ENCODE measurements at regions not wholly inside any gene's neighbourhood (a gene's known extent, or its start where the extent isn't known, plus 50 kb on each side); places are given as distances from the start of the nearest gene placed in this dataset.

DNA sequence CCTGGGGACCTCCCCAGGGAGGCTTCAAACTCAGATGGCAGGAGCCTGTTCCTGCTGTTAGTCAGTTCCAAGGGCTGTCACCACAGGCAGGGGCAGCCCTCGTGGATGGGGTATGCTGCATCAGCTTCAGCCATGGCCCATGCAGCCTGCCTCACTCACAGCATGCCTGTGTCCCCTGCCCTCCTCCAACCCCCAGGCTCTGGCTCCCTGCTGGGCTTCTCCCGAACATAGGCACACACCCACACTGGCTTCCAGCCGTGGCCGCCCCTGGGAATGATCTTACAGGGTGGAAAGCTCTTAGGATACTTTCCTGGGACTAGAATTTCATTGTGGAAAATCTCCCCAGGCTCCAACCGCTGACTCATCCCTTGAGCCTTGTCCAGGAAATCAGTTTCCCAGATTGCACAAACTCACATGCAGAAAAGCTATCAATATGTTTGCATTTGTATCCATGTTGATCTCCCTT is 163.8 kb downstream of the SEC61B start:
- no peak overlapping the region for H3K4me3 ChIP-seq
- H3K4me2 ChIP-seq: no peak overlapping the region
- CTCF ChIA-PET: no interaction called here
- POLR2A ChIA-PET: no interaction called here
- no peak for DNase-seq (ENCODE audit: low read depth in 1 of 2, low spot score in 1 of 2)
- ATAC-seq: peak; percentile 20 to 43; a peak in 1 of 6 replicates
- no peak for FAIRE-seq
- WGBS (ENCODE audit: missing lambda C conversion rate): 5% methylated on average over 5 of the region's 5 CpGs
- TF ChIP-seq KDM1A (IDR thresholded peaks at IDR 0.05; ENCODE audit: low read depth) (no peak), TFCP2L1 (CRISPR knock-in tag; IDR thresholded peaks at IDR 0.05) (no peak), HEYL (CRISPR knock-in tag; IDR thresholded peaks at IDR 0.05) (no peak), MAZ (IDR thresholded peaks at IDR 0.05; ENCODE audit: borderline replicate concordance, low read depth, low read length) (no peak), CHD4 (IDR thresholded peaks at IDR 0.05; ENCODE audit: borderline replicate concordance) (no peak), EHMT2 (IDR thresholded peaks at IDR 0.05; ENCODE audit: low read depth) (no peak), RCOR1 (IDR thresholded peaks at IDR 0.05; ENCODE audit: low read depth, low read length) (no peak), HOXB13 (CRISPR knock-in tag; IDR thresholded peaks at IDR 0.05; ENCODE audit: low read depth) (no peak), FOSB (CRISPR knock-in tag; IDR thresholded peaks at IDR 0.05) (no peak), KDM5A (IDR thresholded peaks at IDR 0.05) (no peak), ESRRA (IDR thresholded peaks at IDR 0.05; ENCODE audit: borderline replicate concordance, low read length) (no peak), SREBF2 (IDR thresholded peaks at IDR 0.05) (no peak), NFE2L2 (conservative IDR thresholded peaks at IDR 0.05; ENCODE audit: low read length) (no peak), ZNF302 (CRISPR knock-in tag; IDR thresholded peaks at IDR 0.05) (no peak), POLR2AphosphoS2 (conservative IDR thresholded peaks at IDR 0.05; ENCODE audit: low read length) (no peak), JUN (IDR thresholded peaks at IDR 0.05) (no peak), CBX8 (IDR thresholded peaks at IDR 0.05) (no peak), ZC3H11A (IDR thresholded peaks at IDR 0.05) (no peak)
- TF ChIP-seq, protein P1, sequence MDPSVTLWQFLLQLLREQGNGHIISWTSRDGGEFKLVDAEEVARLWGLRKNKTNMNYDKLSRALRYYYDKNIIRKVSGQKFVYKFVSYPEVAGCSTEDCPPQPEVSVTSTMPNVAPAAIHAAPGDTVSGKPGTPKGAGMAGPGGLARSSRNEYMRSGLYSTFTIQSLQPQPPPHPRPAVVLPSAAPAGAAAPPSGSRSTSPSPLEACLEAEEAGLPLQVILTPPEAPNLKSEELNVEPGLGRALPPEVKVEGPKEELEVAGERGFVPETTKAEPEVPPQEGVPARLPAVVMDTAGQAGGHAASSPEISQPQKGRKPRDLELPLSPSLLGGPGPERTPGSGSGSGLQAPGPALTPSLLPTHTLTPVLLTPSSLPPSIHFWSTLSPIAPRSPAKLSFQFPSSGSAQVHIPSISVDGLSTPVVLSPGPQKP (IDR thresholded peaks at IDR 0.05; ENCODE audit: low read depth, low read length): no peak
- H3K9me3 ChIP-seq: no peaks in the 10 kb centered on the region
- no peak overlapping the region for H3K27ac ChIP-seq
- H3K4me1 ChIP-seq: no peaks in the 10 kb centered on the region

DNA sequence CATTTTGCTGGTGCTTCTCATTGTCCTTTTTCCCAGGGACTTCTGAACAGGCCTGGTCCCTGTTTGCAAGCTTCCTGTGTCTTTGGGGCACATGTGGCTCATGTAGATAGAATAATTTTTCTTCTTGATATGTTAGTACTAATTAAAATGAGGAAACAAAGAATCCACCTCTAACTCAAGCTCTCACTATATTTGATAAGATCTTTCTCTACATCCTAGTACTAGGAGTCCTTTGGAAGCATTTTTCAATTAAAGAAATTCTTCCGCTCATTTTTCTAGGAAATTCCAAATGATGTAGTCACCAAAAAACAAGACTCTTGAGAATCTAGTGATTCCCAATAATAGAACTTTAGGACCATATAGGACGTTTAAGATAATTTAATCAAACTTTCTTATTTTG is 165.3 kb downstream of the SEC61B start:
- DNase-seq (ENCODE audit: low read depth in 1 of 2, low spot score in 1 of 2): no peak
- no peak for ATAC-seq
- TF ChIP-seq SMC3 (IDR thresholded peaks at IDR 0.05) (no peak), PHF8 (IDR thresholded peaks at IDR 0.05; ENCODE audit: borderline replicate concordance, low read depth) (no peak), ESRRA (IDR thresholded peaks at IDR 0.05; ENCODE audit: borderline replicate concordance, low read length) (no peak), HOXB5 (CRISPR knock-in tag; IDR thresholded peaks at IDR 0.05) (no peak)
- TF ChIP-seq, protein P2, sequence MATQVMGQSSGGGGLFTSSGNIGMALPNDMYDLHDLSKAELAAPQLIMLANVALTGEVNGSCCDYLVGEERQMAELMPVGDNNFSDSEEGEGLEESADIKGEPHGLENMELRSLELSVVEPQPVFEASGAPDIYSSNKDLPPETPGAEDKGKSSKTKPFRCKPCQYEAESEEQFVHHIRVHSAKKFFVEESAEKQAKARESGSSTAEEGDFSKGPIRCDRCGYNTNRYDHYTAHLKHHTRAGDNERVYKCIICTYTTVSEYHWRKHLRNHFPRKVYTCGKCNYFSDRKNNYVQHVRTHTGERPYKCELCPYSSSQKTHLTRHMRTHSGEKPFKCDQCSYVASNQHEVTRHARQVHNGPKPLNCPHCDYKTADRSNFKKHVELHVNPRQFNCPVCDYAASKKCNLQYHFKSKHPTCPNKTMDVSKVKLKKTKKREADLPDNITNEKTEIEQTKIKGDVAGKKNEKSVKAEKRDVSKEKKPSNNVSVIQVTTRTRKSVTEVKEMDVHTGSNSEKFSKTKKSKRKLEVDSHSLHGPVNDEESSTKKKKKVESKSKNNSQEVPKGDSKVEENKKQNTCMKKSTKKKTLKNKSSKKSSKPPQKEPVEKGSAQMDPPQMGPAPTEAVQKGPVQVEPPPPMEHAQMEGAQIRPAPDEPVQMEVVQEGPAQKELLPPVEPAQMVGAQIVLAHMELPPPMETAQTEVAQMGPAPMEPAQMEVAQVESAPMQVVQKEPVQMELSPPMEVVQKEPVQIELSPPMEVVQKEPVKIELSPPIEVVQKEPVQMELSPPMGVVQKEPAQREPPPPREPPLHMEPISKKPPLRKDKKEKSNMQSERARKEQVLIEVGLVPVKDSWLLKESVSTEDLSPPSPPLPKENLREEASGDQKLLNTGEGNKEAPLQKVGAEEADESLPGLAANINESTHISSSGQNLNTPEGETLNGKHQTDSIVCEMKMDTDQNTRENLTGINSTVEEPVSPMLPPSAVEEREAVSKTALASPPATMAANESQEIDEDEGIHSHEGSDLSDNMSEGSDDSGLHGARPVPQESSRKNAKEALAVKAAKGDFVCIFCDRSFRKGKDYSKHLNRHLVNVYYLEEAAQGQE (IDR thresholded peaks at IDR 0.05): no peak
- Histone ChIP-seq H3K4me1 (no peaks in the 10 kb centered on the region), H3K9me3 (no peaks in the 10 kb centered on the region), H3K27ac (no peak overlapping the region), H3K4me3 (no peak overlapping the region), H3K4me2 (no peak overlapping the region)
- WGBS (ENCODE audit: missing lambda C conversion rate): 48% methylated on average over 2 of the region's 2 CpGs
- FAIRE-seq: no peak
- ChIA-PET POLR2A (no interaction called here), CTCF (no interaction called here)
